BLaER1 (cell line): ENCODE measurements at regions not wholly inside any gene's neighbourhood (a gene's known extent, or its start where the extent isn't known, plus 50 kb on each side); places are given as distances from the start of the nearest gene placed in this dataset.

Experiments used
- H3K27ac ChIP-seq: shearing (Covaris generic); formaldehyde crosslinking; 2 replicates; pipeline ENCODE4 v1.8.1; 2022
- H3K27me3 ChIP-seq: shearing (Covaris generic); formaldehyde crosslinking; 2 replicates; pipeline ENCODE4 v1.8.1; 2022
- H3K36me3 ChIP-seq: shearing (Covaris generic); formaldehyde crosslinking; 2 replicates; pipeline ENCODE4 v1.8.1; 2022
- H3K4me1 ChIP-seq: shearing (Covaris generic); formaldehyde crosslinking; 2 replicates; pipeline ENCODE4 v1.8.1; 2022
- H3K4me2 ChIP-seq: shearing (Covaris generic); formaldehyde crosslinking; 2 replicates; pipeline ENCODE4 v1.8.1; 2022
- H3K4me3 ChIP-seq: shearing (Covaris generic); formaldehyde crosslinking; 2 replicates; pipeline ENCODE4 v1.8.1; 2022
- H3K9ac ChIP-seq: shearing (Covaris generic); formaldehyde crosslinking; 2 replicates; pipeline ENCODE4 v1.8.1; 2022
- H3K9me3 ChIP-seq: shearing (Covaris generic); formaldehyde crosslinking; 2 replicates; pipeline ENCODE4 v1.8.1; 2022
- H4K20me1 ChIP-seq: shearing (Covaris generic); formaldehyde crosslinking; 2 replicates; pipeline ENCODE4 v1.8.1; 2022
- Cebpa-rat ChIP-seq: shearing (Covaris generic); IDR thresholded peaks from 2 replicates; pipeline ENCODE4 v1.8.1; 2022

DNA sequence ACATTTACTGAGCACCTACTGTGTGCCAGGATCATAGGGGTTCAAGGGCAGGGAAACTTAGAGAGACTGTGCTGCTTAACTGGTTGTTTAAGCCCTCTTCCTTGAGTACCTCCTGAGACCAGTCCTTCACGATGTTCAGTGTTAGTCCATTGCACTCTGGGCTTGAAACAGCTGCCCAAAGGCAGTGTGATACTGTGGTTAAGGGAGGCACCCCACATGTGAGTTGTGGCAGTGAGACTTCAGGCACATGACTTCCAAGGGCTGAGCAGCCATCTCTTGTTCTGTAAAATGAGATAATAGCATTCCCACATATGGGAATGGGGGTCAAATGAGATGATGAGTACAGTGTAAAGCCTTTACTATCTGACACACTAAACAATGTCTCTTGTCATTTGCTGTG is 75.1 kb downstream of the LINGO1 start:
- no peaks in the 10 kb centered on the region for H3K9me3 ChIP-seq
- no peak overlapping the region for H3K27ac ChIP-seq
- H4K20me1 ChIP-seq, result no peaks in the 10 kb centered on the region
- H3K4me1 ChIP-seq, result peaks cover 25% of the 10 kb centered on the region
- no peaks in the 10 kb centered on the region for H3K27me3 ChIP-seq
- no peak overlapping the region for H3K4me2 ChIP-seq
- H3K36me3 ChIP-seq, result no peaks in the 10 kb centered on the region
- H3K4me3 ChIP-seq, result no peak overlapping the region
- no peak for TF ChIP-seq Cebpa-rat
- H3K9ac ChIP-seq, result no peak overlapping the region

DNA sequence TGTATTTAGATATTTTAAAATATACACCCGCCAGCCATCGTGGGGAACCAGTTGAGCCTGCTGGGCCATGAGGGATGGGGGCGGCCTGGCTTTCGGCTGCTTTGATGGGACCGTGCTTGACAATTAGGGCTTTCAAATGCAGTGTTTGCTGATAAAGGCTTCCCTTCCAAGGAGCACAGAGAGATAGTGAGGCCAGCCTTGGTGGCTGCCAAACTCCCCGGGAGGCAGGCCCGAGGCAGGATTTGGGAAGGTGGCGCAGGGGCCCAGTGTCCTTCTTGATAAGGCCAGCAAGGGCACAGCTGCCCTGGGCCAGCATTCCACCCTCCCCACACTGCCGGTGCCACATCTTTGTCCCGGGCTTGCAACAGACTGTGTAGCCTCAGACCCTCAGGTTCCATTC is 75.6 kb downstream of the LINGO1 start:
- H3K9ac ChIP-seq, result no peak overlapping the region

DNA sequence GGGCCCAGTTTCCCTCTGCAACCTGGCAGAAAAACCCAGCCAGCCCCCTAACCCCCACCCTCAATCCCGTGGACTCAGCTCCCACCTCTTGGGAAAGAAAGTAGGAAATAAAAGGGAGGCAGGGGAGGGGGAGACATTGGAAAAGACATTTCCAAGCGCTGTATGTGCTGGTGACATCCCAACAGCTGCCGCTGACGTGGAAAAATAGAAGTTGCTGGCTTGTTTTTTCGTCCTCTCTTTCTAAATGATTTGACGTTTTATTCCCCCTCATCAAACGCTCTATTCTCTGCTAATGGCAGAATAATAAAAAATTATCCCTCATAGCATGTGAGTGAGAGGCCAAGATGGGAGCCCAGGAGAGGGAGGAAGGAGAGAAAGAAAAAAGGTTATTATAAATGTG is 76.1 kb downstream of the LINGO1 start:
- Histone ChIP-seq H4K20me1 (no peaks in the 10 kb centered on the region), H3K4me1 (peaks cover 25% of the 10 kb centered on the region), H3K4me3 (no peak overlapping the region), H3K9me3 (no peaks in the 10 kb centered on the region), H3K27me3 (no peaks in the 10 kb centered on the region), H3K36me3 (no peaks in the 10 kb centered on the region), H3K4me2 (no peak overlapping the region), H3K27ac (no peak overlapping the region), H3K9ac (no peak overlapping the region)
- TF ChIP-seq Cebpa-rat, result no peak

More for the DNA sequence above, 75.6 kb downstream of the LINGO1 start:
- peaks cover 25% of the 10 kb centered on the region for H3K4me1 ChIP-seq
- TF ChIP-seq Cebpa-rat, result no peak
- no peaks in the 10 kb centered on the region for H4K20me1 ChIP-seq
- no peaks in the 10 kb centered on the region for H3K9me3 ChIP-seq
- H3K4me3 ChIP-seq, result no peak overlapping the region
- H3K27ac ChIP-seq, result no peak overlapping the region
- no peaks in the 10 kb centered on the region for H3K36me3 ChIP-seq
- H3K27me3 ChIP-seq, result no peaks in the 10 kb centered on the region
- H3K4me2 ChIP-seq, result no peak overlapping the region

DNA sequence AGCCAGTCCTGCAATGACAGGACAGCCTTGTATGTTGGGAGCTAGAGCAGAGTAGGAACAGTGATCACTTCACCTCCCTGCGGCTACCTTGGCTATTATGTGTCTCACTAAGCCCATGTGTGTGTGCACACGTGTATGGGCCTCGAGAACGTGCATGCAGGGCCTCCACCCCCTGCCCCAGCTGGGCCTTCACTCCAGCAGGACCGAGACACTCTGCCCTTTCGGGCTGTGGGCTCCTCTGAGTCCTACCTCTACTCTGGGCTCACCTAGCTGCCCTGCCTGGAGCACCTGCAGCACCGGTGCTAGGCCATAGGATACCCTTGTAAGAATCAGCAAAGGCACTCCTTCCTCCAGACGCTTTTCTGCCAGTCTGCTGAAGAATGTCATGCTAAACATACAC is 77.5 kb downstream of the LINGO1 start:
- no peaks in the 10 kb centered on the region for H4K20me1 ChIP-seq
- H3K36me3 ChIP-seq, result no peaks in the 10 kb centered on the region
- H3K4me2 ChIP-seq, result peak overlapping the region; percentile 63
- H3K27me3 ChIP-seq, result no peaks in the 10 kb centered on the region
- peaks cover 25% of the 10 kb centered on the region for H3K4me1 ChIP-seq
- no peak overlapping the region for H3K9ac ChIP-seq
- H3K27ac ChIP-seq, result no peak overlapping the region
- no peaks in the 10 kb centered on the region for H3K9me3 ChIP-seq
- no peak for TF ChIP-seq Cebpa-rat
- no peak overlapping the region for H3K4me3 ChIP-seq

DNA sequence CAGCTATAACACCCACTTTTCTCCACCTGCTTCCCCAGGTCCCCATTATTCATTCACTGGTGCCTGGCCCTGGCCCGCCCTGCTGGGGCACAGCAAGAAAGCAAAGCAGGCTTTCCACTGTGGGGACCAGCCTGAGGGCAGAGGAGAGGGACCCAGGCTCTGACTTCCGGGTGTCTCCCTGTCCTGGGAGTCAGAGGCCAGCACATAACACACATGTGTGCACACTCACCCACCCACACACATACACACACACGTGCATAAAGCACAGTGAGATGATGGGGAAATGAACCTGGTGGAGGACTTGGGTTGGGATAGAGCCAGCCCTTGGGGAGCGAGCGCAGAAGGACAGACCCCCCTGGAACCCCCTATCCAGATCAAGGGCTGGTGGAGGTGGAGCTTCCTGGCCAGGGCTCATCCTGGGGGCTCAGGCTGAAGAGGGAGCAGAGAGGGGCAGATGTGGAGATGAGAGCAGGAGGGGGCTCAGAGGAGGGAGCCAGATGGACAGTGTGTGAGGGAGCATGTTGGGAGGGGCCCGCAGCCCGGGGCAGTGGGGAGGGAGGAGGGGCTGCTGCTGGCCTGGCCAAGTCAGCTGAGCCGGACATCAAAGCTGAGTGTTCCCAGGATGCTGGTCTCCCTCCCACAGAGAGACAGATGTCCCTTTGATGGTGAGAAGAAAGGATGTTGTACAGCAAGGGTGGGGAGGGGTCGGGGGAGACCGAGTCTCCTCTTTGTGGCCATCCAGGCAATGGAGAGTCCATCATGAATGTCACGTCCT is 78.2 kb downstream of the LINGO1 start:
- TF ChIP-seq Cebpa-rat, result no peak
- no peaks in the 10 kb centered on the region for H3K27me3 ChIP-seq
- H3K4me3 ChIP-seq, result no peak overlapping the region
- H4K20me1 ChIP-seq, result no peaks in the 10 kb centered on the region
- no peaks in the 10 kb centered on the region for H3K9me3 ChIP-seq
- H3K36me3 ChIP-seq, result no peaks in the 10 kb centered on the region
- H3K4me1 ChIP-seq, result peaks cover 29% of the 10 kb centered on the region
- H3K9ac ChIP-seq, result peak overlapping the region; percentile 32; the same call in 1 of the 2 replicates
- peak overlapping the region; percentile 63 for H3K4me2 ChIP-seq
- H3K27ac ChIP-seq, result peak overlapping the region; percentile 28

DNA sequence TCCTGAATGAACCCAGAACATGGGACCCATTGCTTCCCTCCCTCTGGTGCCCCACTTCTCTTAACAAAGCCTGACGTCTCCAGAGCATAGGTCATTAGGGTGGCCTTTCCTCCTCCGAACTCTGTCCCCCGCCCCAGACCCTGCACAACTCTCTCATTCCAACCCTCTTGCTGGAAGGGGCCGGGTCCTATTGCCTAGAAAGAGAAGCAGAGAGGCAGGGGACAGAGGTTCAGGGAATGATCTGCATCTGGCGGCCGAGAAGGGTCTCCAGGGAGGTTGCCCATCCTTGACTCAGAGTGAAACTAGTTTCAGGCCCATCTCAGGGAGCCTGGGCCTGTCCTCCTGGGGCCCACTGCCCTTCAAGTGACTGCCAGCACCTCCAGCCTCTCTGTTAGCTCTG is 79.0 kb downstream of the LINGO1 start:
- TF ChIP-seq Cebpa-rat, result no peak
- peak overlapping the region; percentile 63 for H3K4me2 ChIP-seq
- no peak overlapping the region for H3K4me3 ChIP-seq
- peaks cover 37% of the 10 kb centered on the region for H3K4me1 ChIP-seq
- H3K36me3 ChIP-seq, result no peaks in the 10 kb centered on the region
- H3K9ac ChIP-seq, result peak overlapping the region; percentile 32; the same call in 1 of the 2 replicates
- H4K20me1 ChIP-seq, result no peaks in the 10 kb centered on the region
- no peaks in the 10 kb centered on the region for H3K9me3 ChIP-seq
- H3K27ac ChIP-seq, result peak overlapping the region; percentile 28; the same call in 1 of the 2 replicates
- no peaks in the 10 kb centered on the region for H3K27me3 ChIP-seq

DNA sequence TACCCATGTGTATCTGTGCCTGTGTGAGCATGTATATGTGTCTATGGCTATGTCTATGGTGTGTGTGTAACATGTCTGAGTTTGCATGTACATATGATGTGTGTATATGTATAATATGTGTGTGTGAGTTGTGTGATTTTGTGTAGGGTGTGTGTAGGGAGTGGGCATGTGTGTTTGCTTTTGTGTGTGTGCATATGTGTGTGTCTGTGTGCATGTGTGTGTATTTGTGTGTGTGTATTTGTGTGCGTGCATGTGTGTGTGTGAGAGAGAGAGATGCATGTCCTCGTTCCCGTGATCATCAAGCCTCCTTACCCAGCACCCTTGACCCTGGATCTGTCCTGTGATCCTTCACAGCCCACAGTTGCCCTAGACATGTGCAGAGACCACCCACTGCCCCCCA is 79.5 kb downstream of the LINGO1 start:
- no peaks in the 10 kb centered on the region for H3K9me3 ChIP-seq
- no peak for TF ChIP-seq Cebpa-rat
- peak overlapping the region; percentile 63 for H3K4me2 ChIP-seq
- peaks cover 41% of the 10 kb centered on the region for H3K4me1 ChIP-seq
- no peaks in the 10 kb centered on the region for H3K36me3 ChIP-seq
- H3K27ac ChIP-seq, result no peak overlapping the region
- H3K9ac ChIP-seq, result no peak overlapping the region
- no peaks in the 10 kb centered on the region for H4K20me1 ChIP-seq
- H3K4me3 ChIP-seq, result no peak overlapping the region
- no peaks in the 10 kb centered on the region for H3K27me3 ChIP-seq

DNA sequence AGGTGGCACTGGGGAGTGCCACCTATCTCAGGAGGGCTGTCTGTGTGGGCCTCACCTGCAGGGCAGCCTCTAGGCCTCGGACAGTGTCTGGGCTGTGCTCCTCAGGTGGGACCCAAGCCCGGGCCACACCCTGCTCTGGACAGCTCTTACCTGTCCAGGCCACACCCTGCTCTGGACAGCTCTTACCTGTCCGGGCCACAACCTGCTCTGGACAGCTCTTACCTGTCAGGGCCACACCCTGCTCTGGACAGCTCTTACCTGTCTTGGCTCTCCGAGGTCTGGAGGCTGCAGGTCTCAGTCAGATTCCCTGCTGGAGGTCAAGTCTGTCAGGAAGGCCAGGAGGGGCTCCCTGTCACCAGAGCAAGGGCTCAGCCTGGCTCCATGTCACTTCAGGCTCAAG is 80.6 kb downstream of the LINGO1 start:
- peaks cover 52% of the 10 kb centered on the region for H3K4me1 ChIP-seq
- H3K27me3 ChIP-seq, result no peaks in the 10 kb centered on the region
- TF ChIP-seq Cebpa-rat, result no peak
- no peak overlapping the region for H3K4me3 ChIP-seq
- no peak overlapping the region for H3K9ac ChIP-seq
- no peaks in the 10 kb centered on the region for H4K20me1 ChIP-seq
- H3K4me2 ChIP-seq, result no peak overlapping the region
- H3K27ac ChIP-seq, result no peak overlapping the region
- no peaks in the 10 kb centered on the region for H3K36me3 ChIP-seq
- H3K9me3 ChIP-seq, result no peaks in the 10 kb centered on the region; the same call in 1 of the 2 replicates

DNA sequence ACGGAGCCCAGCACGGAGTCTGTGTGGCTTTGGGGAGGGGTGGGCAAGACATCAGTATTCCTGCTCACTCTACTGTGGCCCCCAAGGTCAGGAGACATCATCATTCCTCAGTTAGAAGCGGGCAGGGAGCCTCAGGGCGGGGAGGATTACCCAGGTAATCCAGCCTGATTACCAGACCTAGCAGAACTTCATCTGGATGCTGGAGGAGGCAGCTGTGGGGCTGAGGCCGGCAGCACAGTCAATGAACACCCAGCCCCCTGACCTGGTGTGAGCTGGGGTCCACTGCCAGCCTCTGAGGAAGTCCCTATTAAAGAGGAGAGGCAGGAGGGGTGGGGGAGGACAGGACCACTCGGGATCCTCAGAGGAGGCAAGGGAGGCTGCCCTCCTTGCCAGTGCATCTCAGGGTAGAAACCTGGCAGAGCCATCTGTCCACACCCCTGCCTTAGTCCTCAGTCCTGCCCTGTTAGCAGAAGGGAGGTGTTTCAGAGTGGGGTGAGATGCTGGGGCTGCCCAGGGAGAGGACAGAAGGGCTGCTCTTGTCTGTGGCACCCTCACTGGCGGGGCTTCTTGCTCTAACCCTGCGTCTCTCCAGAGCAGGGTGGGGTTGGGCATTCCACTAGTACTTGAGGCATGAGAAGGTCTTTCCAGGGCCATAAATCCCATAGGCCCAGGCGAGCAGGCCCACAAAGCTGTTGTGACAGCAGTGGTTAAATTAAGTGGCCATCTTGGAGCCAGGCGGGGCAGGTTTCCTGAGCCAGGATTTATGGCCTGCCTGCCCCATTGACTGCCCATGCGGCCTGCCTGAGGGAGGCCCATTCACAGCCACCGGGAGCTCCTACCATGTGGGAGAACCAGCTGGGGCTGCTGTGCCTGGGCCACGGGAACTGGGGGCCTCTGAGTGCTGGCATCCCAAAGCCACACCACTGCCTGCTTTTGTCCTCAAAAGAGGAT is 82.1 kb downstream of the LINGO1 start:
- no peaks in the 10 kb centered on the region for H3K27me3 ChIP-seq
- H3K4me2 ChIP-seq, result no peak overlapping the region
- no peaks in the 10 kb centered on the region for H4K20me1 ChIP-seq
- H3K27ac ChIP-seq, result peak overlapping the region; percentile 41
- no peak for TF ChIP-seq Cebpa-rat
- H3K9me3 ChIP-seq, result no peaks in the 10 kb centered on the region; the same call in 1 of the 2 replicates
- no peak overlapping the region for H3K4me3 ChIP-seq
- H3K4me1 ChIP-seq, result peaks cover 67% of the 10 kb centered on the region
- no peaks in the 10 kb centered on the region for H3K36me3 ChIP-seq
- H3K9ac ChIP-seq, result no peak overlapping the region
